HepG2 (cell line): ENCODE measurements at regions not wholly inside any gene's neighbourhood (a gene's known extent, or its start where the extent isn't known, plus 50 kb on each side); places are given as distances from the start of the nearest gene placed in this dataset.
"Not testable (repeated sequence)": the region's sequence is repeated elsewhere in the genome, so short reads cannot be mapped to it uniquely, and the experiment has no call there.

Source experiments
- ATF7 ChIP-seq, 2 experiments: fragments of 450-650 bp in 1 of 2; sonication (generic) in 1 of 2; formaldehyde crosslinking in 1 of 2; IDR thresholded peaks; 2 replicates each; pipeline versions ENCODE4 v1.4.0 to v1.6.1; 2016 to 2020; ENCODE audit warnings: antibody characterized with exemption in 1 of 2, mild to moderate bottlenecking in 1 of 2, missing genetic modification reagents in 1 of 2
- BHLHE40 ChIP-seq: IDR thresholded peaks from 2 replicates; pipeline ENCODE4 v1.6.1; 2011; ENCODE audit warnings: low read length, improper control_type of control experiment
- CERS6 ChIP-seq: sonication (generic); formaldehyde crosslinking; IDR thresholded peaks from 2 replicates; pipeline ENCODE4 v1.5.0; 2020; ENCODE audit warnings: missing genetic modification reagents
- EZH2 ChIP-seq: conservative IDR thresholded peaks from 2 replicates; pipeline ENCODE4 v1.6.1; 2012; ENCODE audit warnings: mild to moderate bottlenecking, low read depth, low read length, moderate library complexity
- HOXA7 ChIP-seq: sonication (generic); formaldehyde crosslinking; IDR thresholded peaks from 2 replicates; pipeline ENCODE4 v1.8.1; 2022; ENCODE audit warnings: mild to moderate bottlenecking, missing genetic modification reagents, moderate library complexity
- JUNB ChIP-seq: sonication (generic); formaldehyde crosslinking; IDR thresholded peaks from 2 replicates; pipeline ENCODE4 v1.8.0; 2022; ENCODE audit warnings: missing genetic modification reagents, mild to moderate bottlenecking, borderline replicate concordance
- MEIS1 ChIP-seq: sonication (generic); formaldehyde crosslinking; IDR thresholded peaks from 2 replicates; pipeline ENCODE4 v1.9.0; 2021; ENCODE audit warnings: mild to moderate bottlenecking, missing genetic modification reagents, moderate library complexity, borderline replicate concordance
- SRF ChIP-seq: IDR thresholded peaks from 2 replicates; pipeline ENCODE4 v1.6.1; 2011; ENCODE audit warnings: mild to moderate bottlenecking, low read depth, low read length, moderate library complexity
- ZFX ChIP-seq: sonication (generic); formaldehyde crosslinking; IDR thresholded peaks from 2 replicates; pipeline ENCODE4 v1.4.0; 2020; ENCODE audit warnings: mild to moderate bottlenecking, low read depth, missing genetic modification reagents, moderate library complexity
- TF ChIP-seq, protein P1 (sequence below): sonication (generic); formaldehyde crosslinking; IDR thresholded peaks from 2 replicates; pipeline ENCODE4 v1.5.0; 2020; ENCODE audit warnings: mild to moderate bottlenecking, missing genetic modification reagents, moderate library complexity
- TF ChIP-seq, protein P2 (sequence below): sonication (generic); formaldehyde crosslinking; IDR thresholded peaks from 2 replicates; pipeline ENCODE4 v1.4.0; 2020; ENCODE audit warnings: missing genetic modification reagents, borderline replicate concordance

- not testable (repeated sequence) for TF ChIP-seq MEIS1 (CRISPR knock-in tag); HOXA7 (CRISPR knock-in tag); ZFX (CRISPR knock-in tag); SRF; ATF7 (IDR thresholded peaks at IDR 0.05); ATF7 (CRISPR knock-in tag; IDR thresholded peaks at IDR 0.05); JUNB (CRISPR knock-in tag); BHLHE40; CERS6; EZH2
- TF ChIP-seq, protein P1, sequence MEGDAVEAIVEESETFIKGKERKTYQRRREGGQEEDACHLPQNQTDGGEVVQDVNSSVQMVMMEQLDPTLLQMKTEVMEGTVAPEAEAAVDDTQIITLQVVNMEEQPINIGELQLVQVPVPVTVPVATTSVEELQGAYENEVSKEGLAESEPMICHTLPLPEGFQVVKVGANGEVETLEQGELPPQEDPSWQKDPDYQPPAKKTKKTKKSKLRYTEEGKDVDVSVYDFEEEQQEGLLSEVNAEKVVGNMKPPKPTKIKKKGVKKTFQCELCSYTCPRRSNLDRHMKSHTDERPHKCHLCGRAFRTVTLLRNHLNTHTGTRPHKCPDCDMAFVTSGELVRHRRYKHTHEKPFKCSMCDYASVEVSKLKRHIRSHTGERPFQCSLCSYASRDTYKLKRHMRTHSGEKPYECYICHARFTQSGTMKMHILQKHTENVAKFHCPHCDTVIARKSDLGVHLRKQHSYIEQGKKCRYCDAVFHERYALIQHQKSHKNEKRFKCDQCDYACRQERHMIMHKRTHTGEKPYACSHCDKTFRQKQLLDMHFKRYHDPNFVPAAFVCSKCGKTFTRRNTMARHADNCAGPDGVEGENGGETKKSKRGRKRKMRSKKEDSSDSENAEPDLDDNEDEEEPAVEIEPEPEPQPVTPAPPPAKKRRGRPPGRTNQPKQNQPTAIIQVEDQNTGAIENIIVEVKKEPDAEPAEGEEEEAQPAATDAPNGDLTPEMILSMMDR (CRISPR knock-in tag), result not testable (repeated sequence)
- TF ChIP-seq, protein P2, sequence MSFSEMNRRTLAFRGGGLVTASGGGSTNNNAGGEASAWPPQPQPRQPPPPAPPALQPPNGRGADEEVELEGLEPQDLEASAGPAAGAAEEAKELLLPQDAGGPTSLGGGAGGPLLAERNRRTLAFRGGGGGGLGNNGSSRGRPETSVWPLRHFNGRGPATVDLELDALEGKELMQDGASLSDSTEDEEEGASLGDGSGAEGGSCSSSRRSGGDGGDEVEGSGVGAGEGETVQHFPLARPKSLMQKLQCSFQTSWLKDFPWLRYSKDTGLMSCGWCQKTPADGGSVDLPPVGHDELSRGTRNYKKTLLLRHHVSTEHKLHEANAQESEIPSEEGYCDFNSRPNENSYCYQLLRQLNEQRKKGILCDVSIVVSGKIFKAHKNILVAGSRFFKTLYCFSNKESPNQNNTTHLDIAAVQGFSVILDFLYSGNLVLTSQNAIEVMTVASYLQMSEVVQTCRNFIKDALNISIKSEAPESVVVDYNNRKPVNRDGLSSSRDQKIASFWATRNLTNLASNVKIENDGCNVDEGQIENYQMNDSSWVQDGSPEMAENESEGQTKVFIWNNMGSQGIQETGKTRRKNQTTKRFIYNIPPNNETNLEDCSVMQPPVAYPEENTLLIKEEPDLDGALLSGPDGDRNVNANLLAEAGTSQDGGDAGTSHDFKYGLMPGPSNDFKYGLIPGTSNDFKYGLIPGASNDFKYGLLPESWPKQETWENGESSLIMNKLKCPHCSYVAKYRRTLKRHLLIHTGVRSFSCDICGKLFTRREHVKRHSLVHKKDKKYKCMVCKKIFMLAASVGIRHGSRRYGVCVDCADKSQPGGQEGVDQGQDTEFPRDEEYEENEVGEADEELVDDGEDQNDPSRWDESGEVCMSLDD, result not testable (repeated sequence)
Measured at GRCh38 chr7:75205367-75206085, 113.1 kb downstream of the GTF2IRD2B start.
